NCI-H2107 treated with DMSO at 0.1 percent for 48 hours (cell line): ENCODE measurements at regions not wholly inside any gene's neighbourhood (a gene's known extent, or its start where the extent isn't known, plus 50 kb on each side); places are given as distances from the start of the nearest gene placed in this dataset.

Experiments
- DNase-seq: peaks from one replicate; lab custom pipeline; 2025; ENCODE audit not compliant: unreplicated experiment; lab: John Stamatoyannopoulos, UW

GRCh38 chr3:59450946-59451763, 401.3 kb upstream of the CFAP20DC start:
- peak; percentile 81 for DNase-seq

GRCh38 chr3:59450437-59450836, 400.6 kb upstream of the CFAP20DC start:
- DNase-seq, result no peak

GRCh38 chr3:59446775-59447465, 397.1 kb upstream of the CFAP20DC start:
- DNase-seq, result peak; percentile 25

GRCh38 chr3:59444676-59445075, 394.9 kb upstream of the CFAP20DC start:
- DNase-seq, result no peak

GRCh38 chr3:59444294-59444671, 394.5 kb upstream of the CFAP20DC start:
- no peak for DNase-seq

- DNase-seq, result no peak
These were observed 393.9 kb upstream of the CFAP20DC start for GRCh38 chr3:59443618-59444293.

- no peak for DNase-seq
These were observed 392.2 kb upstream of the CFAP20DC start for GRCh38 chr3:59442046-59442445.

- no peak for DNase-seq
These were observed 390.6 kb upstream of the CFAP20DC start for GRCh38 chr3:59440285-59441028.

- DNase-seq, result no peak
These were observed 388.7 kb upstream of the CFAP20DC start for GRCh38 chr3:59438492-59438891.

- no peak for DNase-seq
These were observed 386.5 kb upstream of the CFAP20DC start for GRCh38 chr3:59436164-59436958.

GRCh38 chr3:59433546-59433945, 383.7 kb upstream of the CFAP20DC start:
- DNase-seq, result no peak

- no peak for DNase-seq
These were observed 382.8 kb upstream of the CFAP20DC start for GRCh38 chr3:59432665-59433064.

- no peak for DNase-seq
These were observed 380.5 kb upstream of the CFAP20DC start for GRCh38 chr3:59430341-59430740.

- DNase-seq, result no peak
These were observed 379.4 kb upstream of the CFAP20DC start for GRCh38 chr3:59429198-59429597.

- no peak for DNase-seq
These were observed 377.2 kb upstream of the CFAP20DC start for GRCh38 chr3:59426821-59427565.

- DNase-seq, result no peak
These were observed 376.1 kb upstream of the CFAP20DC start for GRCh38 chr3:59425942-59426341.

GRCh38 chr3:59425371-59425770, 375.5 kb upstream of the CFAP20DC start:
- no peak for DNase-seq

GRCh38 chr3:59424268-59425010, 374.6 kb upstream of the CFAP20DC start:
- no peak for DNase-seq

GRCh38 chr3:59423707-59424106, 373.9 kb upstream of the CFAP20DC start:
- no peak for DNase-seq
